PC-9 (cell line): ENCODE measurements at regions not wholly inside any gene's neighbourhood (a gene's known extent, or its start where the extent isn't known, plus 50 kb on each side); places are given as distances from the start of the nearest gene placed in this dataset.

Experiments used
- EZH2 ChIP-seq: fragments of 200-600 bp; sonication (generic); IDR thresholded peaks from 2 replicates; pipeline ENCODE4 v1.8.0; 2017; ENCODE audit warnings: antibody characterized with exemption, low read depth
- TF ChIP-seq, protein P1 (sequence below): fragments of 200-600 bp; sonication (generic); conservative IDR thresholded peaks from 2 replicates; pipeline ENCODE4 v1.6.1; 2017; ENCODE audit warnings: mixed run types, antibody characterized with exemption, mild to moderate bottlenecking, moderate library complexity

DNA sequence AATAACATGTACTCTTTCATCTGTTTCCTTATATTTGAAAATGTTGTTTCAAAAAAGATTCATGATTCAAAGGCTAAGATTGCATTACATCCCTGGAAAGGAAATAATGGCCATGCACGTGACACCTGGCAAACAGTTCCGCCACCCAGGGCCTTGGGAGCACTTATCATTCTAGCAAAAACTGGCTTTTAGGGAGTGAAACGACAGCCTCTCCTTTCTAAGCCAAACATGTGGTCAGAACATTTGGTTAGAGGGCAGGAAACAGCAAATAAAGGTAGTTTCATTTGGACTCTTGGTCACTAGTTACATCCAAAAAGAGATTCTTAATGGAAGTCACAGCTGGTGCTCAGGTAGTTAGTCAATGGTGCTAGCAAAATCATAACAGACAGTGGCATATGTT, 83.5 kb downstream of the FAS start:
- TF ChIP-seq, protein P1, sequence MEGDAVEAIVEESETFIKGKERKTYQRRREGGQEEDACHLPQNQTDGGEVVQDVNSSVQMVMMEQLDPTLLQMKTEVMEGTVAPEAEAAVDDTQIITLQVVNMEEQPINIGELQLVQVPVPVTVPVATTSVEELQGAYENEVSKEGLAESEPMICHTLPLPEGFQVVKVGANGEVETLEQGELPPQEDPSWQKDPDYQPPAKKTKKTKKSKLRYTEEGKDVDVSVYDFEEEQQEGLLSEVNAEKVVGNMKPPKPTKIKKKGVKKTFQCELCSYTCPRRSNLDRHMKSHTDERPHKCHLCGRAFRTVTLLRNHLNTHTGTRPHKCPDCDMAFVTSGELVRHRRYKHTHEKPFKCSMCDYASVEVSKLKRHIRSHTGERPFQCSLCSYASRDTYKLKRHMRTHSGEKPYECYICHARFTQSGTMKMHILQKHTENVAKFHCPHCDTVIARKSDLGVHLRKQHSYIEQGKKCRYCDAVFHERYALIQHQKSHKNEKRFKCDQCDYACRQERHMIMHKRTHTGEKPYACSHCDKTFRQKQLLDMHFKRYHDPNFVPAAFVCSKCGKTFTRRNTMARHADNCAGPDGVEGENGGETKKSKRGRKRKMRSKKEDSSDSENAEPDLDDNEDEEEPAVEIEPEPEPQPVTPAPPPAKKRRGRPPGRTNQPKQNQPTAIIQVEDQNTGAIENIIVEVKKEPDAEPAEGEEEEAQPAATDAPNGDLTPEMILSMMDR: no peak
- TF ChIP-seq EZH2: no peak
